ENCODE measurements at regions not wholly inside any gene's neighbourhood (a gene's known extent, or its start where the extent isn't known, plus 50 kb on each side); places are given as distances from the start of the nearest gene placed in this dataset.

GRCh38 chr14:83706231-83706954 is 1823.6 kb upstream of the FLRT2 start:
- 64 to 74% methylated on average over 3 to 4 of the region's 4 CpGs for WGBS, 2 donors (ENCODE audit: low coverage in 1 of 2)
- Histone ChIP-seq H3K36me3 (no peaks in the 10 kb centered on the region), H3K27ac (no peak overlapping the region), H3K27me3 (no peaks in the 10 kb centered on the region), H3K4me3 (no peak overlapping the region), H3K4me1 (no peaks in the 10 kb centered on the region), H3K9me3 (no peaks in the 10 kb centered on the region)
- TF ChIP-seq, protein P1, sequence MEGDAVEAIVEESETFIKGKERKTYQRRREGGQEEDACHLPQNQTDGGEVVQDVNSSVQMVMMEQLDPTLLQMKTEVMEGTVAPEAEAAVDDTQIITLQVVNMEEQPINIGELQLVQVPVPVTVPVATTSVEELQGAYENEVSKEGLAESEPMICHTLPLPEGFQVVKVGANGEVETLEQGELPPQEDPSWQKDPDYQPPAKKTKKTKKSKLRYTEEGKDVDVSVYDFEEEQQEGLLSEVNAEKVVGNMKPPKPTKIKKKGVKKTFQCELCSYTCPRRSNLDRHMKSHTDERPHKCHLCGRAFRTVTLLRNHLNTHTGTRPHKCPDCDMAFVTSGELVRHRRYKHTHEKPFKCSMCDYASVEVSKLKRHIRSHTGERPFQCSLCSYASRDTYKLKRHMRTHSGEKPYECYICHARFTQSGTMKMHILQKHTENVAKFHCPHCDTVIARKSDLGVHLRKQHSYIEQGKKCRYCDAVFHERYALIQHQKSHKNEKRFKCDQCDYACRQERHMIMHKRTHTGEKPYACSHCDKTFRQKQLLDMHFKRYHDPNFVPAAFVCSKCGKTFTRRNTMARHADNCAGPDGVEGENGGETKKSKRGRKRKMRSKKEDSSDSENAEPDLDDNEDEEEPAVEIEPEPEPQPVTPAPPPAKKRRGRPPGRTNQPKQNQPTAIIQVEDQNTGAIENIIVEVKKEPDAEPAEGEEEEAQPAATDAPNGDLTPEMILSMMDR (IDR thresholded peaks at IDR 0.05) = no peak
- TF ChIP-seq POLR2A (IDR thresholded peaks at IDR 0.05) (no peak), POLR2AphosphoS5 (IDR thresholded peaks at IDR 0.05) (no peak), EP300 (IDR thresholded peaks at IDR 0.05; ENCODE audit: low read depth) (no peak)
- intact Hi-C loops (cut with DNase I; ENCODE audit: low total_unique reads) = no loop called here
- in situ Hi-C loops (cut with MboI; ENCODE audit: low pct_ligation_motif_present in 1 of 4, low pct_unique_long_range_greater_than_20kb in 1 of 4, low sequenced_read_pairs in 3 of 4) = no loop called here
- no peak for DNase-seq

DNA sequence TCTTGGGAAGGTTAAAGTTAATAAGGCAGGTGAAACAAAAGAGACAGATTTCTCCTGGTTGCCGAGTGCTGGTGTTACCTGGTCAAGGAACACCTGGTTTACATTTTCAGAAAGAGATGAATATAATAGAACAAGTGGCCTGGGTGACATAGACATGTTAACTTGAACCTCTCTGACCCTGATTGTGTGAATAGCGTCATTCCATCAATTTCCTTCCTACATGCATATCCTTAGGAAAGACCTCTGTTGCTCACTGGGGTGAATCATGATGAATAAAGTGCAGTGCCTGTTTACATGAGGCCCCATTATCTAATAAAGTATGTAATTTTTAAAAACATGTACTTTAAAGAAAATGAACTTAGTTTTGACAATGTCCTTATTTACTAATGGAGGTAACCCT is 1822.9 kb upstream of the FLRT2 start:
- H3K4me3 ChIP-seq = no peak overlapping the region
- TF ChIP-seq, protein P1 (IDR thresholded peaks at IDR 0.05) = no peak
- TF ChIP-seq EP300 (IDR thresholded peaks at IDR 0.05; ENCODE audit: low read depth) (no peak), POLR2AphosphoS5 (IDR thresholded peaks at IDR 0.05) (no peak), POLR2A (IDR thresholded peaks at IDR 0.05) (no peak)
- no peaks in the 10 kb centered on the region for H3K36me3 ChIP-seq
- no peak for DNase-seq
- 66 to 86% methylated on average over 2 of the region's 2 CpGs for WGBS, 2 donors (ENCODE audit: low coverage in 1 of 2)
- no peaks in the 10 kb centered on the region for H3K4me1 ChIP-seq
- no peaks in the 10 kb centered on the region for H3K27me3 ChIP-seq
- H3K27ac ChIP-seq = no peak overlapping the region
- intact Hi-C loops (cut with DNase I; ENCODE audit: low total_unique reads) (no loop called here), in situ Hi-C loops (cut with MboI; ENCODE audit: low pct_ligation_motif_present in 1 of 4, low pct_unique_long_range_greater_than_20kb in 1 of 4, low sequenced_read_pairs in 3 of 4) (no loop called here)
- no peaks in the 10 kb centered on the region for H3K9me3 ChIP-seq

GRCh38 chr14:83709116-83709515 is 1820.8 kb upstream of the FLRT2 start:
- no peak overlapping the region for H3K4me3 ChIP-seq
- no peak overlapping the region for H3K27ac ChIP-seq
- DNase-seq = no peak
- H3K4me1 ChIP-seq = no peaks in the 10 kb centered on the region
- intact Hi-C loops (cut with DNase I; ENCODE audit: low total_unique reads) (no loop called here), in situ Hi-C loops (cut with MboI; ENCODE audit: low pct_ligation_motif_present in 1 of 4, low pct_unique_long_range_greater_than_20kb in 1 of 4, low sequenced_read_pairs in 3 of 4) (no loop called here)
- H3K36me3 ChIP-seq = no peaks in the 10 kb centered on the region
- no peaks in the 10 kb centered on the region for H3K9me3 ChIP-seq
- H3K27me3 ChIP-seq = no peaks in the 10 kb centered on the region
- TF ChIP-seq EP300 (IDR thresholded peaks at IDR 0.05; ENCODE audit: low read depth) = no peak
- TF ChIP-seq, protein P1 (IDR thresholded peaks at IDR 0.05) = no peak
- no peak for TF ChIP-seq POLR2AphosphoS5 (IDR thresholded peaks at IDR 0.05)
- TF ChIP-seq POLR2A (IDR thresholded peaks at IDR 0.05) = no peak

DNA sequence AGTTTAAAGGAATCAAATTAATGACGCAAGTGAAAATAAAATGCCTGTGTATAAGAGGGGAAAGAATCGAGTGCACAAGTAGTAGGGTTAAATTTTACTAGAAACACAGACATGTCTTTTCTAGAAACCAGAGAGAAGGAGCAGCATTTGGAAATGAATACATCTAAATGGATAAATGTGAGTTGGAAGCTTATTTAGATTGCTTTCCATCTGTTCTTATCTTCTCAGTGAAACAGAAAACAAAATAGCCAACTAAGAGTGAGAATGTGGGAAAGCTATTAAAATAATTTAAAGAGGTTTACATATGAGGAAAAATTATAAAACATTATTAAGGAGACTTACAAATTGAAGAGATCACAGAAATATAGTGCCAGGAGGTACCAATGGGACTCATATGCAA is 1818.9 kb upstream of the FLRT2 start:
- DNase-seq = no peak
- Histone ChIP-seq H3K9me3 (no peaks in the 10 kb centered on the region), H3K4me3 (no peak overlapping the region), H3K27me3 (no peaks in the 10 kb centered on the region), H3K4me1 (no peaks in the 10 kb centered on the region), H3K27ac (no peak overlapping the region), H3K36me3 (no peaks in the 10 kb centered on the region)
- intact Hi-C loops (cut with DNase I; ENCODE audit: low total_unique reads) (no loop called here), in situ Hi-C loops (cut with MboI; ENCODE audit: low pct_ligation_motif_present in 1 of 4, low pct_unique_long_range_greater_than_20kb in 1 of 4, low sequenced_read_pairs in 3 of 4) (no loop called here)
- TF ChIP-seq, protein P1 (IDR thresholded peaks at IDR 0.05) = no peak
- no peak for TF ChIP-seq EP300 (IDR thresholded peaks at IDR 0.05; ENCODE audit: low read depth)
- no peak for TF ChIP-seq POLR2A (IDR thresholded peaks at IDR 0.05)
- TF ChIP-seq POLR2AphosphoS5 (IDR thresholded peaks at IDR 0.05) = no peak
- WGBS, 2 donors (ENCODE audit: low coverage in 1 of 2) = 73 to 89% methylated on average over 2 of the region's 2 CpGs

Data from transverse colon (tissue), 4 donors.